ENCODE measurements at regions not wholly inside any gene's neighbourhood (a gene's known extent, or its start where the extent isn't known, plus 50 kb on each side); places are given as distances from the start of the nearest gene placed in this dataset.

- in situ Hi-C loops (cut with HindIII; ENCODE audit: low sequenced_read_pairs), result no loop called here
- no peak overlapping the region for H3K4me3 ChIP-seq (ENCODE audit: low read depth, low read length)
- no peak for DNase-seq (ENCODE audit: low read depth)
- no peak for TF ChIP-seq CTCF (IDR thresholded peaks at IDR 0.05; ENCODE audit: low read depth, low read length, missing control alignments)
Measured at GRCh38 chr1:199959033-199959774, 68.3 kb upstream of the NR5A2 start.

- in situ Hi-C loops (cut with HindIII; ENCODE audit: low sequenced_read_pairs), result no loop called here
- H3K4me3 ChIP-seq (ENCODE audit: low read depth, low read length), result no peak overlapping the region
- no peak for TF ChIP-seq CTCF (IDR thresholded peaks at IDR 0.05; ENCODE audit: low read depth, low read length, missing control alignments)
- no peak for DNase-seq (ENCODE audit: low read depth)
Measured at GRCh38 chr1:199959775-199960110, 67.8 kb upstream of the NR5A2 start.

GRCh38 chr1:199970125-199970524, 57.4 kb upstream of the NR5A2 start:
- H3K4me3 ChIP-seq (ENCODE audit: low read depth, low read length), result no peak overlapping the region
- no peak for DNase-seq (ENCODE audit: low read depth)
- in situ Hi-C loops (cut with HindIII; ENCODE audit: low sequenced_read_pairs), result no loop called here
- no peak for TF ChIP-seq CTCF (IDR thresholded peaks at IDR 0.05; ENCODE audit: low read depth, low read length, missing control alignments)

GRCh38 chr1:199976496-199977144, 50.9 kb upstream of the NR5A2 start:
- in situ Hi-C loops (cut with HindIII; ENCODE audit: low sequenced_read_pairs), result no loop called here
- no peak for TF ChIP-seq CTCF (IDR thresholded peaks at IDR 0.05; ENCODE audit: low read depth, low read length, missing control alignments)
- DNase-seq (ENCODE audit: low read depth), result no peak
- H3K4me3 ChIP-seq (ENCODE audit: low read depth, low read length), result no peak overlapping the region
